Colonic mucosa (tissue), 4 donors: ENCODE measurements at regions not wholly inside any gene's neighbourhood (a gene's known extent, or its start where the extent isn't known, plus 50 kb on each side); places are given as distances from the start of the nearest gene placed in this dataset.

Source experiments
- DNase-seq: peaks from one replicate; pipeline ENCODE4 v3.0.0-alpha.2; 2020
- H3K27ac ChIP-seq: fragments of 200-600 bp; one replicate; pipeline ENCODE4 v1.8.0; 2021
- H3K27me3 ChIP-seq: fragments of 200-600 bp; one replicate; pipeline ENCODE4 v1.8.0; 2021
- H3K36me3 ChIP-seq: fragments of 200-600 bp; one replicate; pipeline ENCODE4 v1.8.0; 2021
- H3K4me1 ChIP-seq: fragments of 200-600 bp; one replicate; pipeline ENCODE4 v1.8.0; 2021; ENCODE audit warnings: mild to moderate bottlenecking
- H3K4me3 ChIP-seq: fragments of 200-600 bp; one replicate; pipeline ENCODE4 v1.8.0; 2021
- H3K9ac ChIP-seq, 2 donors: one replicate each; pipeline ENCODE4 v1.7.0; 2013; ENCODE audit warnings: control low read depth in 2 of 2, low read depth in 2 of 2, low read length in 2 of 2
- H3K9me3 ChIP-seq: fragments of 200-600 bp; one replicate; pipeline ENCODE4 v1.8.0; 2021
- CTCF ChIP-seq: fragments of 200-600 bp; IDR thresholded peaks from one replicate; pipeline ENCODE4 v1.8.0; 2022; ENCODE audit warnings: antibody characterized with exemption, mild to moderate bottlenecking
- intact Hi-C: fragments of 100-400 bp; cut with DNase I; formaldehyde crosslinking; loops from one replicate; pipeline ENCODE4 v1.14.1; 2022
- donor health status: healthy.
- donor health status: DM: no; HTN: no; CAD: no.
- donor health status: DM: no; HTN: no; CAD: no.

GRCh38 chr1:69215883-69216282, 351.8 kb upstream of the LRRC7 start:
- intact Hi-C loops = no loop called here
- DNase-seq = no peak
- H3K4me1 ChIP-seq = no peaks in the 10 kb centered on the region

GRCh38 chr1:69220672-69221071, 347.1 kb upstream of the LRRC7 start:
- Histone ChIP-seq H3K4me1 (no peaks in the 10 kb centered on the region), H3K27ac (no peak overlapping the region), H3K27me3 (no peaks in the 10 kb centered on the region), H3K9me3 (no peaks in the 10 kb centered on the region), H3K36me3 (no peaks in the 10 kb centered on the region), H3K4me3 (no peak overlapping the region), H3K9ac (no peak overlapping the region)
- no peak for DNase-seq
- intact Hi-C loops = no loop called here
- no peak for TF ChIP-seq CTCF

More at GRCh38 chr1:69215883-69216282, 351.8 kb upstream of the LRRC7 start:
- Histone ChIP-seq H3K27ac (no peak overlapping the region), H3K4me3 (no peak overlapping the region), H3K9ac (no peak overlapping the region), H3K36me3 (no peaks in the 10 kb centered on the region), H3K27me3 (no peaks in the 10 kb centered on the region), H3K9me3 (no peaks in the 10 kb centered on the region)
- TF ChIP-seq CTCF = no peak

- Histone ChIP-seq H3K9me3 (no peaks in the 10 kb centered on the region), H3K36me3 (no peaks in the 10 kb centered on the region), H3K27ac (no peak overlapping the region), H3K27me3 (no peaks in the 10 kb centered on the region), H3K4me3 (no peak overlapping the region), H3K4me1 (no peaks in the 10 kb centered on the region), H3K9ac (no peak overlapping the region)
- DNase-seq = no peak
- intact Hi-C loops = no loop called here
- TF ChIP-seq CTCF = no peak
Observed at GRCh38 chr1:69221524-69221923, 346.2 kb upstream of the LRRC7 start.

GRCh38 chr1:69223156-69223555, 344.6 kb upstream of the LRRC7 start:
- H3K4me1 ChIP-seq = no peaks in the 10 kb centered on the region
- no peaks in the 10 kb centered on the region for H3K36me3 ChIP-seq
- no peaks in the 10 kb centered on the region for H3K27me3 ChIP-seq
- no peak for TF ChIP-seq CTCF
- H3K27ac ChIP-seq = no peak overlapping the region
- no peaks in the 10 kb centered on the region for H3K9me3 ChIP-seq
- intact Hi-C loops = no loop called here
- DNase-seq = no peak
- H3K4me3 ChIP-seq = no peak overlapping the region
- no peak overlapping the region for H3K9ac ChIP-seq

GRCh38 chr1:69228501-69228900, 339.2 kb upstream of the LRRC7 start:
- Histone ChIP-seq H3K27me3 (no peaks in the 10 kb centered on the region), H3K9me3 (no peaks in the 10 kb centered on the region), H3K9ac (no peak overlapping the region), H3K4me1 (no peaks in the 10 kb centered on the region), H3K27ac (no peak overlapping the region), H3K4me3 (no peak overlapping the region), H3K36me3 (no peaks in the 10 kb centered on the region)
- intact Hi-C loops = no loop called here
- TF ChIP-seq CTCF = no peak
- DNase-seq = no peak

GRCh38 chr1:69230208-69230607, 337.5 kb upstream of the LRRC7 start:
- H3K9me3 ChIP-seq = no peaks in the 10 kb centered on the region
- H3K27me3 ChIP-seq = no peaks in the 10 kb centered on the region
- H3K36me3 ChIP-seq = no peaks in the 10 kb centered on the region
- H3K9ac ChIP-seq = no peak overlapping the region
- no peak overlapping the region for H3K4me3 ChIP-seq
- TF ChIP-seq CTCF = no peak
- DNase-seq = no peak
- intact Hi-C loops = no loop called here
- H3K4me1 ChIP-seq = no peaks in the 10 kb centered on the region
- no peak overlapping the region for H3K27ac ChIP-seq
